ENCODE measurements at regions not wholly inside any gene's neighbourhood (a gene's known extent, or its start where the extent isn't known, plus 50 kb on each side); places are given as distances from the start of the nearest gene placed in this dataset.
"Not testable (repeated sequence)": the region's sequence is repeated elsewhere in the genome, so short reads cannot be mapped to it uniquely, and the experiment has no call there.

- Histone ChIP-seq H3K4me3 (no peak overlapping the region), H3K27me3 (replicated peaks) (no peaks in the 10 kb centered on the region), H3K27ac (no peak overlapping the region), H3K36me3 (no peaks in the 10 kb centered on the region), H3K9me3 (replicated peaks) (no peaks in the 10 kb centered on the region), H3K4me1 (replicated peaks) (peaks cover 7% of the 10 kb centered on the region)
- DNase-seq (ENCODE audit: low read depth in 1 of 2, low spot score in 2 of 2), result peak in 1 of 2 experiments; percentile 22
Observed at GRCh38 chr6:146985111-146985510, 219.1 kb upstream of the STXBP5 start.

DNA sequence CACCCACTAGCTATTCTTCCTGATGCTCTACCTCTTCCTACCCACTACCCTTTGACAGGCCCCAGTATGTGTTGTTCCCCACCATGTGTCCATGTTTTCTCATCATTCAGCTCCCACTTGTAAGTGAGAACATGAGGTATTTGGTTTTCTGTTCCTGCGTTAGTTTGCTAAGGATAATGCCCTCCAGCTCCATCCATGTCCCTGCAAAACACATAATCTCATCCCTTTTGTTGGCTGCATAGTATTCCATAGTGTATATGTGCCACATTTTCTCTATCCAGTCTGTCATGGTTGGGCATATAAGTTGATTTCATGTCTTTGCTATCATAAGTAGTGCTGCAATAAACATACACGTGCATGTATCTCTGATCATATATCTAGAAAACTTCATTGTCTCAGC lies 218.3 kb upstream of the STXBP5 start:
- no peaks in the 10 kb centered on the region for H3K36me3 ChIP-seq
- H3K9me3 ChIP-seq (replicated peaks), result no peaks in the 10 kb centered on the region
- DNase-seq (ENCODE audit: low read depth in 1 of 2, low spot score in 2 of 2), result no peak
- H3K27ac ChIP-seq, result no peak overlapping the region
- H3K4me3 ChIP-seq, result no peak overlapping the region
- H3K27me3 ChIP-seq (replicated peaks), result no peaks in the 10 kb centered on the region
- H3K4me1 ChIP-seq (replicated peaks), result peaks cover 14% of the 10 kb centered on the region

DNA sequence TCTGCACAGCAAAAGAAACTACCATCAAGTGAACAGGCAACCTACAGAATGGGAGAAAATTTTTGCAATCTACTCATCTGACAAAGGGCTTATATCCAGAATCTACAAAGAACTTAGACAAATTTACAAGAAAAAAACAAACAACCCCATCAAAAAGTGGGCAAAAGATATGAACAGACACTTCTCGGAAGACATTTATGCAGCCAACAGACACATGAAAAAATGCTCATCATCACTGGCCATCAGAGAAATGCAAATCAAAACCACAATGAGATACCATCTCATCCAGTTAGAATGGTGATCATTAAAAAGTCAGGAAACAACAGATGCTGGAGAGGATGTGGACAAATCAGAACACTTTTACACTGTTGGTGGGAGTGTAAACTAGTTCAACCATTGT lies 216.3 kb upstream of the STXBP5 start:
- not testable (repeated sequence) for H3K36me3 ChIP-seq; H3K9me3 ChIP-seq (replicated peaks); DNase-seq (ENCODE audit: low read depth in 1 of 2, low spot score in 2 of 2); H3K27me3 ChIP-seq (replicated peaks); H3K4me3 ChIP-seq; H3K27ac ChIP-seq
- peaks cover 19% of the 10 kb centered on the region for H3K4me1 ChIP-seq (replicated peaks)

GRCh38 chr6:146989860-146990259 lies 214.4 kb upstream of the STXBP5 start:
- peaks cover 19% of the 10 kb centered on the region for H3K4me1 ChIP-seq (replicated peaks)
- no peaks in the 10 kb centered on the region for H3K27me3 ChIP-seq (replicated peaks)
- no peak overlapping the region for H3K27ac ChIP-seq

GRCh38 chr6:146990284-146990683 lies 213.9 kb upstream of the STXBP5 start:
- Histone ChIP-seq H3K9me3 (replicated peaks) (no peaks in the 10 kb centered on the region), H3K27me3 (replicated peaks) (no peaks in the 10 kb centered on the region), H3K36me3 (no peaks in the 10 kb centered on the region), H3K4me1 (replicated peaks) (peaks cover 16% of the 10 kb centered on the region), H3K4me3 (no peak overlapping the region), H3K27ac (peak overlapping the region; percentile 28; the same call in 1 of the 2 replicates)
- DNase-seq (ENCODE audit: low read depth in 1 of 2, low spot score in 2 of 2), result peak in 1 of 2 experiments; percentile 22

More at GRCh38 chr6:146989860-146990259, 214.4 kb upstream of the STXBP5 start:
- H3K9me3 ChIP-seq (replicated peaks), result no peaks in the 10 kb centered on the region
- no peaks in the 10 kb centered on the region for H3K36me3 ChIP-seq
- H3K4me3 ChIP-seq, result no peak overlapping the region
- DNase-seq (ENCODE audit: low read depth in 1 of 2, low spot score in 2 of 2), result no peak

DNA sequence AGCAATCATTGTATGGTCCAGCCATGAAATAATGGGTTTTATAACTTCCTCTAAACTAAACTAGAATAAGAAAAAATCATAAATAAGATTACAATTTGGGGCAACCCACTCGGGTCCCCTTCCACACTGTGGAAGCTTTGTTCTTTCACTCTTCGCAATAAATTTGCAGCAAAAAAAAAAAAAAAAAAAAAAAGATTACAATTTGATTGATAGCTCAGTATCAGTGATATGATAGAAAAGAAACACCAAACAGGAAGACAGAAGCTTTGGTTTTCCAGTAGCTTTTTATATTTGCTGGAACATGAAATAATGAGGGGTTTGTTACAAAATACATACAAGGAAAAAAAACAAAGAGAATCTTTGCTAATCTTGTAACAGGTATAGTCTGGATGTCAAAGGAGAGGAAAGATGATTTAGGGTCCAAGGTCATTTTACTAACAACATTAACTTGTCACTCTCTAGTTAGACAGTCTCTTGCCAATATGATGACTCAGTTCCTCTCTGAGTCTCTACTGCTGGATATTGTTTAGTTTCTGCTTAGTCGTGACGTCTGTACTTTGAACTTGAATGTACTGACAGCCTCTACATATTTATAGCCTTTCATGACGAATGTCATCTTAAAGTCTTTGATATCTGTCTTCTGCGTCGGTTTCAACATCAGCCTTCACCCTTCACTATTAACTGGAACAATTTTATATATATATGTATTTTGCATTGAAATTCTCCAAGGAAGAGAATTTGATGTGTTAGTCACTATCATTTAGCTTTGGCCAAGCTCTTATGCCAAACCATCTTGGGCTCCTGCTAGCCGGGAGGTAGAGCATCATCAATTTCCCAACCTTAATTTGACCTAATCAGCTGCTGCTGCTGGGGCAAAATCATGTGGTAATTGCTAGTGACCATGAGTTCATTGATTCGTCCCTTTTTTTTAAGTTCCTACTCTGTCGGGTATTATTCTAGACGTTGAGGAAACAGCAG lies 213.1 kb upstream of the STXBP5 start:
- no peak overlapping the region for H3K4me3 ChIP-seq
- no peaks in the 10 kb centered on the region for H3K27me3 ChIP-seq (replicated peaks)
- H3K4me1 ChIP-seq (replicated peaks), result peaks cover 16% of the 10 kb centered on the region
- H3K27ac ChIP-seq, result peak overlapping the region; percentile 28; the same call in 1 of the 2 replicates
- no peaks in the 10 kb centered on the region for H3K36me3 ChIP-seq
- no peaks in the 10 kb centered on the region for H3K9me3 ChIP-seq (replicated peaks)
- DNase-seq (ENCODE audit: low read depth in 1 of 2, low spot score in 2 of 2), result peak in 1 of 2 experiments; percentile 24

DNA sequence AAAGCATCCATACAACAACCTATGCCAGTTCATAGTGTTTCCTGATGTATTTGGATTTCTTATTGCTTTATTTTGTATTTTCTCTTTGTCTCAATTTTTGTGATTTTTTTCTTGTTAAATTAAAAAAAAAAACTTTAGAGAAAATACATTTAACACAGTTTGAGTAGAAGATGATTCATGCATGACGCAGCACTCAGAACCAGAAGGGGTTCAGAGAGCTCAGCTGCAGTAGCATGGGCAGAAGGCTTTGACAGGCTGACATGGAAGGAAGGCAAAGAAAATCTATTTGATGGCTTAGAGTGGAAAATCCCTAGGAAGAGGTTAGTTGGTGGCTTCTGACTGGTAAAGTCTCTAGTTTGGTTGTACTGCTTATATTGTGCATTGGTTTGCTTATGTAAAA lies 207.2 kb upstream of the STXBP5 start:
- H3K9me3 ChIP-seq (replicated peaks), result no peaks in the 10 kb centered on the region
- H3K27ac ChIP-seq, result no peak overlapping the region
- no peak for DNase-seq (ENCODE audit: low read depth in 1 of 2, low spot score in 2 of 2)
- H3K4me3 ChIP-seq, result no peak overlapping the region
- H3K36me3 ChIP-seq, result no peaks in the 10 kb centered on the region
- no peaks in the 10 kb centered on the region for H3K27me3 ChIP-seq (replicated peaks)
- 0 out of 2 replicates have a peak, but pooled peaks cover 3% of the 10 kb centered on the region for H3K4me1 ChIP-seq (replicated peaks)

GRCh38 chr6:146999766-147000165 lies 204.5 kb upstream of the STXBP5 start:
- Histone ChIP-seq H3K27ac (no peak overlapping the region), H3K4me3 (no peak overlapping the region), H3K27me3 (replicated peaks) (no peaks in the 10 kb centered on the region), H3K9me3 (replicated peaks) (no peaks in the 10 kb centered on the region), H3K36me3 (no peaks in the 10 kb centered on the region), H3K4me1 (replicated peaks) (0 out of 2 replicates have a peak, but pooled peaks cover 3% of the 10 kb centered on the region)
- no peak for DNase-seq (ENCODE audit: low read depth in 1 of 2, low spot score in 2 of 2)

GRCh38 chr6:147000545-147001488 lies 203.4 kb upstream of the STXBP5 start:
- H3K27me3 ChIP-seq (replicated peaks), result no peaks in the 10 kb centered on the region
- DNase-seq (ENCODE audit: low read depth in 1 of 2, low spot score in 2 of 2), result no peak

GRCh38 chr6:147001621-147002020 lies 202.6 kb upstream of the STXBP5 start:
- no peaks in the 10 kb centered on the region for H3K9me3 ChIP-seq (replicated peaks)
- 0 out of 2 replicates have a peak, but pooled peaks cover 3% of the 10 kb centered on the region for H3K4me1 ChIP-seq (replicated peaks)
- H3K36me3 ChIP-seq, result no peaks in the 10 kb centered on the region
- H3K27me3 ChIP-seq (replicated peaks), result no peaks in the 10 kb centered on the region
- H3K27ac ChIP-seq, result no peak overlapping the region
- H3K4me3 ChIP-seq, result no peak overlapping the region
- DNase-seq (ENCODE audit: low read depth in 1 of 2, low spot score in 2 of 2), result no peak

More at GRCh38 chr6:147000545-147001488, 203.4 kb upstream of the STXBP5 start:
- Histone ChIP-seq H3K4me1 (replicated peaks) (0 out of 2 replicates have a peak, but pooled peaks cover 3% of the 10 kb centered on the region), H3K9me3 (replicated peaks) (no peaks in the 10 kb centered on the region), H3K27ac (no peak overlapping the region), H3K4me3 (no peak overlapping the region), H3K36me3 (no peaks in the 10 kb centered on the region)

DNA sequence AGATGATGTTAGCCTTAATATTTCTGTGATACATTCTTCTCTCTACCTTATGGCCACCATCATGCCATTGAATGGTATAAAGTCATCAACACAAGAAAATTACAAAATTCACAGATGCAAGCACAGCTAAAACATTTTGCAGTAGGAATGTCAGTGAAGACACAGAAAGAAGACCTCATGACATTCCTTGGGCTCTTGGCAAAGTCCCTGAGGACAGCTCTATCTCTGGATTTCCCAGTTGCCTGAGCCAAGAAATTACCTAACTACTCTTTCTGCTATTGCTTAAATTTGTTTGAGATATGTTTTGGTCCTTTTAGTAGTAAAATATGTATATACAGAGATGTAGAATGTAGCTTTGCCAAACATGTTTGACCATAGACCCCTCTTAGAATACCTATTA lies 201.0 kb upstream of the STXBP5 start:
- H3K9me3 ChIP-seq (replicated peaks), result no peaks in the 10 kb centered on the region
- H3K36me3 ChIP-seq, result no peaks in the 10 kb centered on the region
- no peak for DNase-seq (ENCODE audit: low read depth in 1 of 2, low spot score in 2 of 2)
- no peak overlapping the region for H3K4me3 ChIP-seq
- no peaks in the 10 kb centered on the region for H3K27me3 ChIP-seq (replicated peaks)
- H3K27ac ChIP-seq, result no peak overlapping the region
- H3K4me1 ChIP-seq (replicated peaks), result 0 out of 2 replicates have a peak, but pooled peaks cover 3% of the 10 kb centered on the region

GRCh38 chr6:147005499-147005898 lies 198.7 kb upstream of the STXBP5 start:
- Histone ChIP-seq H3K27me3 (replicated peaks) (no peaks in the 10 kb centered on the region), H3K4me1 (replicated peaks) (0 out of 2 replicates have a peak, but pooled peaks cover 2% of the 10 kb centered on the region), H3K36me3 (no peaks in the 10 kb centered on the region), H3K4me3 (no peak overlapping the region), H3K27ac (no peak overlapping the region), H3K9me3 (replicated peaks) (no peaks in the 10 kb centered on the region)
- no peak for DNase-seq (ENCODE audit: low read depth in 1 of 2, low spot score in 2 of 2)

- Histone ChIP-seq H3K4me3 (no peak overlapping the region), H3K36me3 (no peaks in the 10 kb centered on the region), H3K27me3 (replicated peaks) (no peaks in the 10 kb centered on the region), H3K27ac (no peak overlapping the region), H3K9me3 (replicated peaks) (no peaks in the 10 kb centered on the region), H3K4me1 (replicated peaks) (no peaks in the 10 kb centered on the region)
- no peak for DNase-seq (ENCODE audit: low read depth in 1 of 2, low spot score in 2 of 2)
Observed at GRCh38 chr6:147007441-147007840, 196.8 kb upstream of the STXBP5 start.
